Activated naive CD8-positive, alpha-beta T cell treated with anti-CD3 and anti-CD28 coated beads for 36 hours (primary cell): ENCODE measurements at regions not wholly inside any gene's neighbourhood (a gene's known extent, or its start where the extent isn't known, plus 50 kb on each side); places are given as distances from the start of the nearest gene placed in this dataset.
A peak's percentile ranks its signal among the peaks of the same experiment; 100 is the strongest.

Source experiments
- DNase-seq: peaks from one replicate; pipeline ENCODE4 v3.0.0; 2021
- H3K27ac Mint-ChIP-seq: one replicate; pipeline ENCODE4 v1.8.0; 2022; ENCODE audit warnings: mild to moderate bottlenecking, moderate library complexity, mixed read lengths
- H3K27me3 Mint-ChIP-seq: one replicate; pipeline ENCODE4 v1.8.0; 2022; ENCODE audit warnings: mild to moderate bottlenecking, mixed read lengths
- H3K36me3 Mint-ChIP-seq: one replicate; pipeline ENCODE4 v1.8.0; 2021; ENCODE audit warnings: mild to moderate bottlenecking, mixed read lengths
- H3K4me1 Mint-ChIP-seq: one replicate; pipeline ENCODE4 v1.8.0; 2021; ENCODE audit warnings: mixed read lengths
- H3K4me3 Mint-ChIP-seq: one replicate; pipeline ENCODE4 v1.8.0; 2022; ENCODE audit warnings: mild to moderate bottlenecking, moderate library complexity, mixed read lengths
- H3K9me3 Mint-ChIP-seq: one replicate; pipeline ENCODE4 v1.8.0; 2022; ENCODE audit warnings: mixed read lengths

DNA sequence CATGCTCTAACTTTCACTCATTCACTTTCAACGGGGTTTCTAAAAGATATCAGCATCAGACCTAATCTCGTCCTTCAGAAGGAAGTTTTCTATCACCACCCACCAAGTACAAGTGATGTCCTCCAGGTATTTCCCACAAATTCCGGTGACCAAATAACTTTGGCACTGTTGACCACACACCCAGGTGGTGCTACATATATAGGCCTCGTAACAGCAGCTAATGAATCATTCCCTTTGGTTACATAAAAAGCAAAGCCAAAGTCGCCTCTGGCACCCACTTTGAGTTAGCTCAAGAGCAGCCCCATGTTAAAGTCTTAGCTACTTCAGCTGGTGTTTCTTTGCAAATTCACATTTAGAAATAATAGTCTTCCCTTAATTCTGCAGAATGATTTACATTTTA lies 138.2 kb upstream of the OSR1 start:
- Mint-ChIP-seq H3K36me3 (no peaks in the 10 kb centered on the region), H3K27me3 (peaks cover 21% of the 10 kb centered on the region), H3K9me3 (no peaks in the 10 kb centered on the region), H3K4me1 (no peaks in the 10 kb centered on the region), H3K4me3 (no peak overlapping the region), H3K27ac (no peak overlapping the region)
- no peak for DNase-seq

DNA sequence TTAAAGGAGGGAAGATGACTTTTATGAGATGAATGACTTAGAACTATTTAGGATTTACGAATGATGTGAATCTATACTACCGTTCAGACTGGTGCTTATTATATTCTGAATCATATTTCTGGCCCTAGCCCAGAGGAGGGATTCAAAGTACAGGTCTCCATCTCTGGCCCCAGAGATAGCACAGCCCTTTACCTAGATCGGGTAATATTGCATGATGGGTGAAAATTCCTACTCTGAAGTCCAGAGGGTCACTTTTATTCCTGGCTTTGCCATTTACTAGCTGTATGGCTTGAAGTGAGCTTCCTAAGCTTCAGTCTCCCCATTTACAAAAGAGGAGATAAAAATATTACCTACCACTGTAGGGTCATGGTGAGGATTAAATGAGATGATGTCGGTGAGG lies 135.8 kb upstream of the OSR1 start:
- H3K27me3 Mint-ChIP-seq = peaks cover 39% of the 10 kb centered on the region
- H3K9me3 Mint-ChIP-seq = no peaks in the 10 kb centered on the region
- H3K36me3 Mint-ChIP-seq = no peaks in the 10 kb centered on the region
- DNase-seq = no peak
- no peaks in the 10 kb centered on the region for H3K4me1 Mint-ChIP-seq
- no peak overlapping the region for H3K4me3 Mint-ChIP-seq
- H3K27ac Mint-ChIP-seq = no peak overlapping the region

DNA sequence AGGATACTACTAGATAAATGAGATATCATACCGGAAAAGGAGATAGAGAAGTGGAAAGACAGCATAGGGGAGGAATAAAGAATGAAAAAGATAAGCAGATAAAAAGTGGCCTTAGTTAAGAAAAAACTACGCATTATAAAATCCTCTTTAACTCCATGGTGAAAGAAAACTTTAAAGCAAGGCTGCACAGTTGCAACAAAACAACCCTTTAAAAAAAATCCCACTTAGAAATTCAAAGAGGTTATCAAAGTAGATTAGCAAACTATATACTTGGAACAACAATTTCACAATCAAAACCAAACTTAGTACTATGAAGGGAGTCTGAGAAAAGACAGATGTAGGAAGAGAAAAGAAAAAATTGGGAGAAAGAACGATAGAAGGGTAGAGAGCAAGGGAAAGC lies 133.4 kb upstream of the OSR1 start:
- Mint-ChIP-seq H3K36me3 (no peaks in the 10 kb centered on the region), H3K4me1 (peaks cover 5% of the 10 kb centered on the region), H3K9me3 (no peaks in the 10 kb centered on the region), H3K27ac (no peak overlapping the region), H3K4me3 (no peak overlapping the region), H3K27me3 (peaks cover 50% of the 10 kb centered on the region)
- no peak for DNase-seq

DNA sequence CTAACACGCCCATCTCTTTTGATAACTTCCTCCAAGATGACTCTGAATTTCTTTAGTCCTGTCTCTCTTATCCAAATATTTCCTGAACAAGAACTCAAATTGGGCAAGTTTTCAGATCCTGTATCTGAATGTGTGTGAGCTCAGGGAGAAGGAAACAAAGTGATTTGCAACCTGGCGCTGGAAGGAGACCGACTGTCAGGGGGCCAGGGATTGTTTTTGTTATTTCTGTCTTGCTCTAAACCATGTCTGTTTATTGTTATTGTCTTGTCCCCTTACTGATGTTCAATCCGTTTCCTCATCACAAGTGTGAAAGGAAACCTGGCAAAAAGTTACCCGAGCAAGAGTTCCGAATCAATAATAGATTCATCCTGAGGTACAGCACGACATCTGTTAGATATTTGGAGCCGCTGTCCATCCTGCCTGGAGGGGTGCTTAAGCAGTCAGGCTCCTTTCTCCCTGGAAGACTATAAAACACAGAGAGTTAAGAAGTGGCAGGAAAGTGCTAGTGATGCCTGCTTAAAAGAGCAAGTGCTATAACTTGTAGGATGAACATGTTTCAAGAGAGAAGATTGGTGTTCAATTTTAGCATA lies 132.5 kb upstream of the OSR1 start:
- H3K27ac Mint-ChIP-seq = no peak overlapping the region
- H3K36me3 Mint-ChIP-seq = no peaks in the 10 kb centered on the region
- H3K9me3 Mint-ChIP-seq = no peaks in the 10 kb centered on the region
- DNase-seq = no peak
- peaks cover 5% of the 10 kb centered on the region for H3K4me1 Mint-ChIP-seq
- H3K27me3 Mint-ChIP-seq = peaks cover 53% of the 10 kb centered on the region
- H3K4me3 Mint-ChIP-seq = no peak overlapping the region

DNA sequence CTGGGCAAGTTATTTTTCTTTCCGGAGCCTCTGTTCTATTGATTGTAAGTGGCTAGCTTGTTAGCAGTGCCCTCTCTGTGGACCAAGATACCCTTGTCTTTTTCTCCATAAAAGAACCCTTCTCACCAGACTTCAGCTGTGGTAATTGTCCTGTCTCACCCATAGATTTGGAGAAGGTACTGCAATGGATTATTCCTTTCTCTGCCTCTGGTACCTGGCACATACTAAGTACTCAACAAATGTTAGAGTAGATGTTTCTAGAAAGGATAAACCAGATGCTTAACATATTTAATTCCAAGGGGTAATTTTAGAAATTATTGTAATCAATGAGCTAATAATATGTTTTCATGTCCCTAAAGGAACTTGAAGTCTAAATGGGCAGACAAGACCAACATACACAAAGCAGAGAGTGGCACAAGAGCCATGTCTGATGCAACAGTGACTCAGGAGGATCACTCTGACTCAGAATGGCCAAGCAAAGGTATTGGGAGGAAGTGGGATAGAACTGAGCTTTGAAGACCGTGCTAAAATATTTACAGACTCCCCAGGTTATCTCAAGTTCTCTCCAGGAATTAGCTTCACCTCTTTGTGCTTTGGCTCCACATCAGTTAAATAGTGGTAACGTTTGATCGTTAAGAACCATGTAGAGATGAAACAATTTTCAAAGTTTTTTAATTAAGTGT lies 129.7 kb upstream of the OSR1 start:
- Mint-ChIP-seq H3K27me3 (peaks cover 46% of the 10 kb centered on the region), H3K4me3 (no peak overlapping the region), H3K36me3 (no peaks in the 10 kb centered on the region), H3K4me1 (peaks cover 5% of the 10 kb centered on the region), H3K9me3 (no peaks in the 10 kb centered on the region), H3K27ac (peak overlapping the region; percentile 49)
- DNase-seq = peak; percentile 33

DNA sequence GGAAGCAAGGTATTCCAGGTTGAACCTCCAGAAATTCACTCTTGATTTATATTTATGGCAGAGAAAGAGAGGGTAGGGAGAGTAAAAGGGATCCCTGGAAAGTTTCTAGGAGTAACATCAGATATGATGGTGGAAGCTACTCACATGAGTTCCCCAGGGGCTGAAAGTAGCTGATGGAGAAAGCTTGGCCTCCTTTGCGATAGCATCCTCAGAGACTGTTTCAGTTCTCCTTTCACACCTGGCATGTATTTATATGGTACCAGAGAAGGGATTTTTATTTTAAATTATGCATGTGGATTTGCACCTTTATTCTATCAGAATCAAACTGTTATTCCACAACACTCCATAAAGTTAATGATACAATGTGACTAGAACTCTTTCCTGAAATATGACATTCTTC lies 126.3 kb upstream of the OSR1 start:
- H3K4me3 Mint-ChIP-seq = no peak overlapping the region
- peaks cover 5% of the 10 kb centered on the region for H3K4me1 Mint-ChIP-seq
- H3K36me3 Mint-ChIP-seq = no peaks in the 10 kb centered on the region
- DNase-seq = no peak
- no peak overlapping the region for H3K27ac Mint-ChIP-seq
- H3K27me3 Mint-ChIP-seq = peaks cover 20% of the 10 kb centered on the region
- H3K9me3 Mint-ChIP-seq = no peaks in the 10 kb centered on the region

DNA sequence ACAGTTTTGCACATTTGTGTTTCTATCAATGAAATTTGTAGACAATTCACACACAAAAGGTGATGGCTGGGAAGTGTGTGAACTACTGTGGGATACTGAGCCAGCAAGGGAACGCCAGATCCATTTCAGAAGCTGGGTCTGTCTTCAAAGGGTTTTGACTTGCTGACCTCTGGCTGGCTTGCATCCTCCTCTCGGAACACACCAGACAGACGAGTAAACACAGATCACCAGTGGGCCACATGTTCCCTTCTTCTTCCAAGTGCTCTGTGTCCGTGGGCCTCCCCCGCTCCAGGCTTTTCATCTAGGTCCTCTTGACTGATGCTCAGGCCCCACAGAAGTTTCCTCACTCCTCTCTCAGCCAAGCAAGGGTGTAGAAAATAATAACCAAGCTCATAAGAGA lies 122.2 kb upstream of the OSR1 start:
- H3K36me3 Mint-ChIP-seq = no peaks in the 10 kb centered on the region
- H3K9me3 Mint-ChIP-seq = no peaks in the 10 kb centered on the region
- H3K27ac Mint-ChIP-seq = no peak overlapping the region
- no peaks in the 10 kb centered on the region for H3K4me1 Mint-ChIP-seq
- no peak for DNase-seq
- peaks cover 21% of the 10 kb centered on the region for H3K27me3 Mint-ChIP-seq
- H3K4me3 Mint-ChIP-seq = no peak overlapping the region

DNA sequence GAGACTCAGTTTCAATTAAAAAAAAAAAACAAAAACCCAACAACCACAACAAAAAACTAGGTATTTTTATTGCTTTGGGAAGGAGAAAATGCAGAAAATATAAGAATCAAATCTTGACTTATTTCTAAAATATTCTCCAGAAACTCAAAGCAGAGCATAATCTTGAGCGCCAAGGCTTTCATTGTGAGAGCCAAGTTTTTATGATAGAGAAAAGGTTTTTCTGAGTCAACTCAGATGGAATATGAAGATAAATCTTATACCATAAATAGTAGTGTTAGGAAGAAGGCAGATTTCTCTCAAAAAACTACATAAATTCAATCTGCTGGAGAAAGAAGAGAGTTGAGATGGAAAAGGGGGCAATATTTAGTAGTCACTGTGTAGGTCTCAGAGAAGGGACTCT lies 121.2 kb upstream of the OSR1 start:
- no peak for DNase-seq

DNA sequence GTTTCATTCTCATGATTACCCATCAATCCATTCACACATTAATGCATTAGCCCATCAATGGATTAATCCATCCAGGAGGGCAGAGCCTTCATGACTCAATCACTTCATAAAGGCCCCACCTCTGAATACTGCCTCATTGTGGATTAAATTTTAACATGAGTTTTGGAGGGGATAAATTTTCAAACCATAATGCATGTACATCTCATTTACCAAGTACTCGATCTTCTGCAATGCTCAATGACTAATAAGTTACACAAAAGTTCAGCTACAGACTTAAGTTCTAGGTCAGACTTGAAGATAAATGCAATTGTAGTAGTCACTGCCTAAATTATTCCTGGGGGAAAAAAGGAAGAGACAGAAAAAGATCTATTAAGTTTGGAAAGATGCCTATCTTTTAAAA lies 120.0 kb upstream of the OSR1 start:
- Mint-ChIP-seq H3K36me3 (no peaks in the 10 kb centered on the region), H3K27ac (no peak overlapping the region), H3K4me3 (no peak overlapping the region), H3K9me3 (no peaks in the 10 kb centered on the region), H3K4me1 (peaks cover 11% of the 10 kb centered on the region), H3K27me3 (peaks cover 36% of the 10 kb centered on the region)
- no peak for DNase-seq

More for the DNA sequence above, 121.2 kb upstream of the OSR1 start:
- Mint-ChIP-seq H3K36me3 (no peaks in the 10 kb centered on the region), H3K4me3 (no peak overlapping the region), H3K27me3 (peaks cover 26% of the 10 kb centered on the region), H3K9me3 (no peaks in the 10 kb centered on the region), H3K4me1 (peaks cover under 1% of the 10 kb centered on the region), H3K27ac (no peak overlapping the region)

DNA sequence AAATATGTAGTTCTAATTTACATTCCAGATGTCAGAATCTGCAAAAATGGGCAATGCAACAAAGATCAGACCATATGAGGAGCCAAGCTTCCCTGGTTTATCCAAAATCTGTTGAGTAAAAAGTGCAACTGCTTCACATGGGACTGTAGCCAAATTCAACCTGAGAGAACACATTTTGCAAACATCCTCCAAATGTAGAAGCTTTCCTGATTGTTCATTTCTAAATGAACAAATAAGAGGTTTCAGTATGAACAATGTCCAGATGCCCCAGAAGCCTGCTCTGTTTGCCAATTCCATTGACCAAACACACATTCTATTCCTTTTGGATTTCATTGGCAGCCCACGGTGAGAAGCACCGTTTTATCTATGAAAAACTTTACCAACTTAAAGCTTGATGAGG lies 117.9 kb upstream of the OSR1 start:
- Mint-ChIP-seq H3K27me3 (peaks cover 52% of the 10 kb centered on the region), H3K4me1 (peaks cover 11% of the 10 kb centered on the region), H3K36me3 (no peaks in the 10 kb centered on the region), H3K4me3 (no peak overlapping the region), H3K27ac (no peak overlapping the region), H3K9me3 (no peaks in the 10 kb centered on the region)
- no peak for DNase-seq

DNA sequence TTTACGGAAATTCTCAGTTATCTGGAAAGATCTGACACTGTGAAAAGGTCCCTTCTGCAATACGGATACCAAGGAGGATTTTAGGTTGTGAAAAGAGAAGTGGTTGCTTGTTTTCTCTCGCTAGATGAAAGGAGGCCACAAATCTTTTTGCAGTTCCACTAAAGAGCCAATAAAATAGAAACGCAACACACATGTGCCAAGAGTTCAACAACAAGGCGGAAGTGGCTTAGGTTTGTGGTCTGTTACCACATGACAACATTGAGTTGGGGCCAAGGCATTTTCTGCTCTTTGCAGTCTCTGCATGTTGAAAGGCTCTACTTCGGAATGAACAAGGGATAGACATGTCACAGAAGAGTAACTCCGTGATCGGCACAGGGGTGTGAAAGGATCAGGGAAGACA lies 115.7 kb upstream of the OSR1 start:
- Mint-ChIP-seq H3K27ac (no peak overlapping the region), H3K9me3 (no peaks in the 10 kb centered on the region), H3K27me3 (peaks cover 54% of the 10 kb centered on the region), H3K4me1 (peaks cover 11% of the 10 kb centered on the region), H3K36me3 (no peaks in the 10 kb centered on the region), H3K4me3 (peak overlapping the region; percentile 44)
- peak; percentile 49 for DNase-seq

DNA sequence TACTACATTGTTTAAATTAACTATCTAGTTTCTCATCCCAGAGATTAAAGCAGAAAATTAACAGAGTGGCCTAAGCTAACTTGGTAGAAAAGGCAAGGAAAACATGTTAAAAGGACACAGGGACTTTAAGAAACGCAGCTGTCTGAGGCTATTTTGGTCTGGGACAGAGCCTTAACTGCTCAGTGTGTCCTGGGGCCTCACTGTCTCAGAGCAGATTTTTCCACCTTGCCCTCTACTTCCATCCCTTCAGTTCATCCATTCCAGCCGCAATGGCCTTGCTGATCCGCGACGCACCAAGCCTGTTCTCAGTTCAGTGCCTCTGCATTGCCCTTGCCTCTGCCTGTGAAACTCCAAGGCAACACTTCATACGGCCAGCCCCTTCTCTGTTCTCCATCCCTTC lies 114.9 kb upstream of the OSR1 start:
- H3K27ac Mint-ChIP-seq = no peak overlapping the region
- peaks cover 11% of the 10 kb centered on the region for H3K4me1 Mint-ChIP-seq
- H3K9me3 Mint-ChIP-seq = no peaks in the 10 kb centered on the region
- DNase-seq = no peak
- H3K27me3 Mint-ChIP-seq = peaks cover 53% of the 10 kb centered on the region
- H3K36me3 Mint-ChIP-seq = no peaks in the 10 kb centered on the region
- H3K4me3 Mint-ChIP-seq = no peak overlapping the region

DNA sequence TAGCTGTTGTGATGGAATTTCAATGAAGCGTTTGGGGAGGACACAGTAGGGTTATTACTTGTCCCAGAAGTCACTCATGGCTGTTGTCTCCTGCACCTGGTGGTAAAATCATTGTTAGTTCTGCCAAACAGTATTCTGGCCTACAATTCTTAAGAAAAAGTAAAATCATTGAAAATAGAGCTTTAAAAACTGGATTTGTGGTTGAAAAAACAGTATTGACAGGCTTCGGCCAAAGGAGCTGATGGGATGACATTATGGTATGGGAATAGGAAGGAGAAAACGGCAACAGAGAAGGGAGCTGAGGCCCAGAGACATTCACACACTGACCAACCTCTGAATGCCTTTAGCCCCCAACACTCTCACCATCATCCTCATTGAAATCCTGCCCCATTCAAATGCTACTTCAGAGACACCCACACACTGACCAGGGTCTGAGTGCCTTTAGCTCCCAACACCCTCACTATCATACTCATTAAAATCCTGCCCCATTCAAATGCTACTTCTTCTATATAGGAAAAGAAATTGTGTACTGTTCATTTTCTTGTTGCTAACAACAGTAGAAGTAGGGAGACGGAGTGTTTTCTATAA lies 114.1 kb upstream of the OSR1 start:
- H3K36me3 Mint-ChIP-seq = no peaks in the 10 kb centered on the region
- DNase-seq = no peak
- no peaks in the 10 kb centered on the region for H3K9me3 Mint-ChIP-seq
- H3K27me3 Mint-ChIP-seq = peaks cover 52% of the 10 kb centered on the region
- H3K4me3 Mint-ChIP-seq = no peak overlapping the region
- no peak overlapping the region for H3K27ac Mint-ChIP-seq
- peaks cover 11% of the 10 kb centered on the region for H3K4me1 Mint-ChIP-seq

DNA sequence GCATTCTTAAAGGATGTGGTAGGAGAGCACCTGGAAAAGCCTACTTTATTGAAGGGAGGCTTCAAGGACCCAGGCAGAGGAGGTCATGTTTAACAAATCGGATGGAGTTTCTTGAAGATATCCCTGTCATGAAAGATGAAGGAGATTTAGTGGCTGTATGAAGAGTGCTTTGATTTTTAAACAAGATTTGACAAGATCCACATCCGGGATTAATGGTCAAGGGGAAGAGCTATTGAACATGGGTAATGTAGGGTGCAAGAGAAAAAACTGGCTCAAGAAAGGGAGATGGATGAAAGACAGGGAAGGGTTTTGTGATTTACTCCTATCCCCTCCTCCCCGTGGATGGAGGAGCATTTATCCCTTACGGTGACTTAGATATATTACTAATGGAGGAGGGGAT lies 113.1 kb upstream of the OSR1 start:
- no peaks in the 10 kb centered on the region for H3K9me3 Mint-ChIP-seq
- H3K4me1 Mint-ChIP-seq = peaks cover 11% of the 10 kb centered on the region
- no peak overlapping the region for H3K4me3 Mint-ChIP-seq
- no peak overlapping the region for H3K27ac Mint-ChIP-seq
- no peak for DNase-seq
- H3K36me3 Mint-ChIP-seq = no peaks in the 10 kb centered on the region
- peaks cover 45% of the 10 kb centered on the region for H3K27me3 Mint-ChIP-seq

DNA sequence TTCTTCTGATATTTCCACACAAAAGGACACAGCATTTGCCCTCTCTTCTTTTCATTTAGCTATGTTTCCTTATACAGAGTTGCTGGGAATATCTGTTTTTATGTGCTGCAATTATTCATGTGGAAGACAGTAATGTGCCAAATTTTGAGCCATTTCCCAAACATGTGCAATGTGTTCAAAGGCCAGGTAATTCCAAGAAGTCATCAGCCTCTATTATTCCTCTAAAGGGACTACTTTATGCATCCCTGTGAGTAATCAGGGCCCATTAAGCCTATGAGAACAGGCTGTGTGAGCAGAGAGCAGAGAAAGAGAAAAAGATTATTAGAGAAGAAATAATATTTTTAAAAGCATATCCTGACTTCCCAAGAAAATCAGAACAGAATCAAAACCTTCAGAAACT lies 107.6 kb upstream of the OSR1 start:
- Mint-ChIP-seq H3K36me3 (no peaks in the 10 kb centered on the region), H3K9me3 (no peaks in the 10 kb centered on the region), H3K4me3 (no peak overlapping the region), H3K27ac (no peak overlapping the region), H3K4me1 (no peaks in the 10 kb centered on the region), H3K27me3 (peaks cover 16% of the 10 kb centered on the region)
- DNase-seq = no peak

DNA sequence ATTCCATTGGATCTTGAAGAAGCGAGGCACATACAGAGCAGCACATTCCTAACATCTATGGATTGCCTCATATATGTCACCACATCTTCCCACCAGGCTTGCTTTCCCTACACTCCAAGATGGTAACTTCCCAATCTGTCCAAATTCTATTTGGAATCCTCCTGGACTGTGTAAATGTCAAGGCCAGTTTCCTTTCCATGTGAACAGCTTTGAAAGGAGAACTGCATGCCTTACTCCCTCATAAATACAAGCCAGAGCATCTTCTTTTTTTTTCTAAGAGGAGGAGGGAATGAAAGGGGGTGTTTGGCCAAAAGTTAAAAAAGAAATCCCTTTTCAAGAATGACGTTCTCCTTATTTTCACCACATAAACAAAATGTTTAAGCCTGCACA lies 103.8 kb upstream of the OSR1 start:
- Mint-ChIP-seq H3K27me3 (peaks cover 11% of the 10 kb centered on the region), H3K4me3 (no peak overlapping the region), H3K27ac (no peak overlapping the region), H3K36me3 (no peaks in the 10 kb centered on the region), H3K4me1 (no peaks in the 10 kb centered on the region), H3K9me3 (no peaks in the 10 kb centered on the region)
- DNase-seq = no peak
